ENCODE measurements at regions not wholly inside any gene's neighbourhood (a gene's known extent, or its start where the extent isn't known, plus 50 kb on each side); places are given as distances from the start of the nearest gene placed in this dataset.
A peak's percentile ranks its signal among the peaks of the same experiment; 100 is the strongest.

DNA sequence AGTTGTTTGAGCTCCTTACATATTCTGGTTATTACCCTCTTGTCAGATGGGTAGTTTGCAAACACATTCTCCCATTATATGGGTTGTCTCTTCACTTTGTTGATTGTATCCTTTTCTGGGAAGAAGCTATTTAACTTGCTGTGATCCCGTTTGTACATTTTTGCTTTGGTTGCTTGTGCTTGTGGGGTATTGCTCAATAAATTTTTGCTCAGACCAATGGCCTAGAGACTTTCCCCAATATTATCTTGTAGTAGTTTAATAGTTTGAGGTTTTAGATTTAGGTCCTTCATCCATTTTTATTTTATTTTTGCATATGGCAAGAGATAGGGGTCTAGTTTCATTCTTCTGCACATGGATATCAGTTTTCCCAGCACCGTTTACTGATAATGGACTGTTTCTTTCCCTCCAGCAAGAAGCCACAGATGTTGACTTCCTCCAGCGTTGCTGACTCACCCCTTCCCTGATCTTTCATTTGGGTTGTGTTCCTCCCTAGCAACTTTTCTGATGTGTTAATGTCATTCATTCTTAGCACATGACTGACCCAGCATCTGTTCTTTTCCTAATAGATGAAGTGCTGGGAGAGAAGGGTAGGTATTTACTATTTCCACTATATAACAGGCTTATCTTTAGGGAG, 166.7 kb upstream of the SGO1 start:
- DNase-seq (ENCODE audit: low read depth, low spot score), result no peak
- H3K9me3 Mint-ChIP-seq, result no peaks in the 10 kb centered on the region
- no peak for TF ChIP-seq CTCF (conservative IDR thresholded peaks at IDR 0.05)
- H3K27me3 Mint-ChIP-seq (ENCODE audit: low read depth), result no peaks in the 10 kb centered on the region
- H3K36me3 Mint-ChIP-seq (ENCODE audit: low read depth), result no peaks in the 10 kb centered on the region
- no peak overlapping the region for H3K27ac Mint-ChIP-seq (ENCODE audit: unreplicated experiment)
- H3K4me3 Mint-ChIP-seq, result no peak overlapping the region
- no peaks in the 10 kb centered on the region for H3K4me1 Mint-ChIP-seq

DNA sequence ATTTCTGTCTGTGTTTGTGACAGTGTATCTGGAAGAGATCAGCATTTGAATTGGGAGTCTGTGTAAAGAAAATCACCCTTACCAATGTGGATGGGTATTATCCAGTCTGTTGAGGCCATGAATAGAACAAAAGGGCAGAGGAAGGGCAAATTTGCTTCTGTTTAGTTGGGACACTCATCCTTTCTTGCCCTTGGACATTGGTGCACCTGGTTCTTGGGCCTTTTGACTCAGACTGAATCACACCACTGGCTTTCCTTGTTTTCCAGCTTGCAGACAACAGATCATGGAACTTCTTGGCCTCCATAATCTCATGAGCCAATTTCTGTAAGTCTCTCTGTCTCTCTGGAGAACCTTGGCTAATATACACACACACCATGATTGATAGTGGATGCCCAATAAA, 164.4 kb upstream of the SGO1 start:
- Mint-ChIP-seq H3K9me3 (no peaks in the 10 kb centered on the region), H3K27me3 (ENCODE audit: low read depth) (no peaks in the 10 kb centered on the region), H3K27ac (ENCODE audit: unreplicated experiment) (no peak overlapping the region), H3K4me1 (no peaks in the 10 kb centered on the region), H3K36me3 (ENCODE audit: low read depth) (no peaks in the 10 kb centered on the region), H3K4me3 (no peak overlapping the region)
- no peak for DNase-seq (ENCODE audit: low read depth, low spot score)
- TF ChIP-seq CTCF (conservative IDR thresholded peaks at IDR 0.05), result no peak

DNA sequence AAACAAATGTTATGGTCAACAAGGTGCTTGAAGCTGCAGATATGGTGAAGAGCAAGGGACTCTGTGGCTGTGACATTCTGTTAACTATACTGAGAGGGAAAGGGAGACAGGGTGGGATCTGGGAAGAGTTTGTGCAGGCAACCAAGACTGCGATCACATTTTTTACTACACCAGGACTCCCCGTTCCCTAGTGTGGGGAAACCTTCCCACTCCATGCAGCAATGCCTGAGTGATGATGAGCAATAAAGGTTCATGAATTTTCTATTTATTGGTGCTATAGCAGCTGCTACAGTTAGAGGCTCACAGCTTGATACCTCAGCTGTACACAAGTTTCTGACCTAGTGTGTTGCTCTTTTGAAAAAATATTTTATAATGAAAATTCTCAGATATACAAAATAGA, 160.9 kb upstream of the SGO1 start:
- H3K27ac Mint-ChIP-seq (ENCODE audit: unreplicated experiment), result no peak overlapping the region
- H3K27me3 Mint-ChIP-seq (ENCODE audit: low read depth), result peaks cover 3% of the 10 kb centered on the region
- H3K9me3 Mint-ChIP-seq, result no peaks in the 10 kb centered on the region
- no peaks in the 10 kb centered on the region for H3K36me3 Mint-ChIP-seq (ENCODE audit: low read depth)
- H3K4me3 Mint-ChIP-seq, result no peak overlapping the region
- no peak for DNase-seq (ENCODE audit: low read depth, low spot score)
- TF ChIP-seq CTCF (conservative IDR thresholded peaks at IDR 0.05), result no peak
- H3K4me1 Mint-ChIP-seq, result no peaks in the 10 kb centered on the region

- Mint-ChIP-seq H3K27me3 (ENCODE audit: low read depth) (peaks cover 3% of the 10 kb centered on the region), H3K36me3 (ENCODE audit: low read depth) (no peaks in the 10 kb centered on the region), H3K4me3 (no peak overlapping the region), H3K9me3 (no peaks in the 10 kb centered on the region), H3K4me1 (no peaks in the 10 kb centered on the region), H3K27ac (ENCODE audit: unreplicated experiment) (no peak overlapping the region)
- no peak for DNase-seq (ENCODE audit: low read depth, low spot score)
- no peak for TF ChIP-seq CTCF (conservative IDR thresholded peaks at IDR 0.05)
These were observed 160.4 kb upstream of the SGO1 start for GRCh38 chr3:20346369-20346768.

GRCh38 chr3:20344400-20344959, 158.5 kb upstream of the SGO1 start:
- DNase-seq (ENCODE audit: low read depth, low spot score), result no peak
- TF ChIP-seq CTCF (conservative IDR thresholded peaks at IDR 0.05), result no peak
- H3K4me3 Mint-ChIP-seq, result no peak overlapping the region
- H3K4me1 Mint-ChIP-seq, result no peaks in the 10 kb centered on the region
- no peaks in the 10 kb centered on the region for H3K36me3 Mint-ChIP-seq (ENCODE audit: low read depth)
- H3K9me3 Mint-ChIP-seq, result no peaks in the 10 kb centered on the region
- H3K27ac Mint-ChIP-seq (ENCODE audit: unreplicated experiment), result peak overlapping the region; percentile 76
- H3K27me3 Mint-ChIP-seq (ENCODE audit: low read depth), result peaks cover 3% of the 10 kb centered on the region

Data from neural crest cell (in vitro differentiated cells).